ENCODE measurements at regions not wholly inside any gene's neighbourhood (a gene's known extent, or its start where the extent isn't known, plus 50 kb on each side); places are given as distances from the start of the nearest gene placed in this dataset.
"Not testable (repeated sequence)": the region's sequence is repeated elsewhere in the genome, so short reads cannot be mapped to it uniquely, and the experiment has no call there.

DNA sequence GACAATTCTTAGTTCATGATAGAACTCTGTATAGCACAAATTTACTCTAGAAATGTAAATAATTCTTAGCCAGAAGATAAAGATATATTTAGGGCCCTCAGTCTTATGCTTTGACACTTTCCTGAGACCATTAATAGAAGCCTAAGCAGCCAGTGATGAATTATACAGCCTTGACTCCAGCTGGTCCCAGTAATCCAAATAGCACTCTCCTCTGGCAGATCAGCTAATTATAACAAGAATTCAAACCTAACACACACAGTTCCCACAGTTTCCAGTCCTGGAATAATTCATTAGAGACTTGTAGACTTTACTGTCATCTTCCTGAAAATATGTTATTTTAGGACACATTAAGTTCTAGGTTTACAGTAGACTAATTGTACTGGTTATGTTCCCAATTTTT, 50.4 kb downstream of the SHOC1 start:
- DNase-seq (ENCODE audit: low spot score), result no peak

DNA sequence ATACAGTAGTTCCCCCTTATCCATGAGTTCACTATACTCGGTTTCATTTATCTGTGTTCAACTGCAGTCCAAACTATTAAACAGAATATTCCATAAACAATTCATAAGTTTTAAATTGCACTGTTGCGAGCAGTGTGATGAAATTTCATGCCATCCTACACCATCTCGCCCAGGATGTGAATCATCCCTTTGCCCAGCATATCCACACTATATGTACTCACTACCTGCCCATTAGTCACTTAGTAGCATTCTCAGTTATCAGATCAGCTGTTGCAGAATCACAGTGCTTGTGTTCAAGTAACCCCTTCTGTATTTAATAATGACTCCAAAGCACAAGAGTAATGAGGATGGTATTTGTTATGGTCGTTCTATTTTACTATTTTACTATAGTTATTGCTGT, 51.5 kb downstream of the SHOC1 start:
- peak; percentile 90 for DNase-seq (ENCODE audit: low spot score)

- no peak for DNase-seq (ENCODE audit: low spot score)
Observed at GRCh38 chr9:111740739-111741138, 54.0 kb downstream of the SHOC1 start.

DNA sequence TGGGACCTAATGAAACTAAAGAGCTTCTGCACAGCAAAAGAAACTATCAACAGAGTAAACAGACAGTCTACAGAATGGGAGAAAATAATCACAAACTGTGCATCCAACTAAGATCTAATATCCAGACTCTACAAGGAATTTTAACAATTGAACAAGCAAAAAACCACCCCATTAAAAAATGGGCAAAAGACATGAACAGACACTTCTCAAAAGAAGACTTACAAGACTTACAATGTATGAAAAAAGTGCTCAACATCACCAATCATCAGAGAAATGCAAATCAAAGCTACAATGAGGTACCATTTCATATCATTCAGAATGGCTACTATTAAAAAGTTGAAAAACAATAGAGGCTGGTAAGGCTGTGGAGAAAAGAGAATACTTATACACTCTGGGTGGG, 58.0 kb downstream of the SHOC1 start:
- no peak for DNase-seq (ENCODE audit: low spot score)

GRCh38 chr9:111735344-111735743, 59.4 kb downstream of the SHOC1 start:
- not testable (repeated sequence) for DNase-seq (ENCODE audit: low spot score)

DNA sequence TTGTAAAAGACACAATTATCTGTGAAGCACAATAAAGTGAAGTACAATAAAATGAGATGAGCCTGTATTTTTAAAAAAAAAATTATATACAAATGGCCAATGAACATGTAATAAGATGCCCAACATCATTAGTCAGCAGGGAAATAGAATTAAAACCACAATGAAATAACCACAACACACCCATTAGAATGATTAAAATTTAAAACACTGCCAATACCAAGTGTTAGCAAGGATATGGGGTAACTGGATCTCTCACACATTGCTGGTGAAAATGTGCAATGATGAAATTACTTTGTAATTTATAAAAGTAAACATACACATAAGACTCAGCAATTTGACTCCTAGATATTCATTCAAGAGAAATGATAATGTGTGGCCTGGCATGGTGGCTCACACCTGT, 62.8 kb downstream of the SHOC1 start:
- no peak for DNase-seq (ENCODE audit: low spot score)

DNA sequence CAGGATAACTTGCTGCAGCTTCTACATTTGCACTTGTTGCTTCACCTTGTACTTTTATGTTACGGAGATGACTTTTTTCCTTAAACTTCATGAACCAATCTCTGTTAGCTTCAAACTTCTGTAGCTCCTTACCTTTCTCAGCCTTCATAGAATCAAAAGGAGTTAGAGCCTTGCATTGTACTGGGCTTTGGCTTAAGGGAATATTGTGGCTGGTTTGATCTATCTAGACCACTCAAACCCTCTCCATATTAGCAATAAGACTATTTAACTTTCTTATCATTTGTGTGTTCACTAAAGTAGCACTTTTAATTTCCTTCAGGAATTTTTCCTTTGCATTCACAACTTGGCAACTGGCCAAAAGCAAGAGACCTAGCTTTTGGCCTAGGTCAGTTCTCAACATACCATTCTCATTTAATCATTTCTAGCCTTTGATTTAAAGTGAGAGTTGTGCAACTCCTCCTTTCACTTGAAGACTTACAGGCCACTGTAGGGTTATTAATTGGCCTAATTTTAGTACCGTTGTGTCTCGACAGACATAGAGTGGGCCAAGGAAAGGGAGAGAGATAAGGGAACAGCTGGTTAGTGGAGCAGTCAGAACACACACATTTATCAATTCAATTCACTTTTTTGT, 63.7 kb downstream of the SHOC1 start:
- no peak for DNase-seq (ENCODE audit: low spot score)

DNA sequence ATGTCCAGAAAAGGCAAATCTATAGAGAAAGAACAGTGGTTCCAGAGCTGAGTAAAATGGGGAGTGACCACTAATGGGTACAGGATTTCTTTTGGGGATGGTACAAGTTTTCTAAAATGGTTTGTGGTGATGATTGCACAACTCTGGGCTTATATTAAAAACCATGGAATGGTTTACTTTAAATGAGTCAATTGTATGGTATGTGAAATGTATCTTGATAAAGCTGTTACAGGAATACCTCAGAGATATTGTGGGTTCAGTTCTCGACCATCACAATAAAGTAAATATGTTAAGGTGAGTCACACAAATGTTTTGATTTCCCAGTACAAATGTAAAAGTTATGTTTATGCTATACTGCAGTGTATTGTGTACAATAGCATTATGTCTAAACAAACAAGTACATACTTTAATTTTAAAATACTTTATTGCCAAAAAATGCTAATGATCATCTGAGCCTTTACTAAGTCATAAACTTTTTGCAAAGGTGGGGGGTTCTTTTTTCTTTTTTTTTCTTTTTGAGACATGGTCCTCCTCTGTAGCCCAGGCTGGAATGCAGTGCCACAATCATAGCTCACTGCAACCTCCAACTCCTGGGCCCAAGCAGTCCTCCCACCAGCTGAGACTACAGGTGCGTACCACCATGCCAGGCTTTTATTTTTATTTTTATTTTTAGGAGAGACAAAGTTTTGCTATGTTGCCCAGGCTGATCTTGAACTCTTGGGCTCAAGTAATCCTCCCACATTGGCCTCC, 65.9 kb downstream of the SHOC1 start:
- DNase-seq (ENCODE audit: low spot score), result peak; percentile 97

DNA sequence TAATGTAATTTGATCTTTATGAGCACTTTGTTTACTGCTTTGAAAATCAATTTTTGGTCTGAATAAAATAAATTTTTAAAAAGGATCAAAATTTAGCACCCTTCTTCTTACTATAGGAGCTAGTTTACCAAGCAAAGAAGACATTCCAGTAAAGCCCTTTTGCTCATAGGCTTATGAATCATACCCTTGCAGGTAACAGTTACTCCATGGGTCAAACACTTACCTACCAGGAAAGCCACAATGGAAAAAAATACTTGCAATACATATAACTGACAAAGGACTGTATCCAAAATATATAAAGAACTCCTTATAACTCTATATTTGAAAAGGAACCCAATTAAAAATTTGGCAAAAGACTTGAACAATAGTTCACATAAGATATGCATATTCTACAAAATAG, 66.6 kb downstream of the SHOC1 start:
- DNase-seq (ENCODE audit: low spot score), result peak; percentile 35

DNA sequence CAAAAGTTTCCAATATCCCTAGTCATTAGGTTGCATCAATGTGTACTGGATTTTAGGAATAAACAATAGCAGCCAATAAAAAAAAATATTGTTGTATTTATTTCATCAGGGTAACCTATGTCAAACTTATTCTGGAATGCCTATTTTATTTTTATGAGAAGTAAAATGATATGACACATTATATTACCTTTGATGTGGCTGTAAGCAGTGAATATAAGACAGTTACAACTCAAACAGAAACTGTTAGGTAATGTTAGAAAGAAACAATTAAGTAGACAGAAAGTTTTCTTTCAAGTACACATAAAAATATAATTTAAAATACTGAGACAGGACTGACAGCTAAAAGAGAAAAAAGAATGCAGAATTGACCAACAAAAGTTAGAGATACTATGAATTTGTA, 65.5 kb downstream of the GNG10 start:
- peak; percentile 37 for DNase-seq (ENCODE audit: low spot score)

DNA sequence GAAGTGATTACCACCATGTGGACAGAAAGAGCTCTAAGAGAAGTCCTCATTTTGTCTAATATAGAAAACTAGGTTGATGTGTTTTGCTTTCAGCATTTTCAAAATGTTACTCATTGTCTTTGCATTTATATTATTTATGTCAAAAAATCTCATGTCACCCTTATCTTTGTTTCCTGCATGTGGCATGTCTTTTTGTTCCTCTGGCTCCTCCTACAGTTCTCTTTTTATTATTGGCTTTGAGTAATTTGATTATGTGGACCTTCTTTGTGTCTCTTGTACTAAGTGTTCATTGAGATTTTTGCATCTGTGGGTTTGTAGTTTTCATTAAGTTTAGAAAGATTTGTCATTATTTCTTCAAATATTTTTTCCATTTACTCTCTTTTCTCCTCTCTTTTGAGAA, 58.8 kb downstream of the GNG10 start:
- DNase-seq (ENCODE audit: low spot score), result no peak

All from SW480 (cell line).